22Rv1 (cell line): ENCODE measurements at regions not wholly inside any gene's neighbourhood (a gene's known extent, or its start where the extent isn't known, plus 50 kb on each side); places are given as distances from the start of the nearest gene placed in this dataset.

Experiments used
- ZFX ChIP-seq: fragments of 450-650 bp; IDR thresholded peaks from 2 replicates; pipeline ENCODE4 v1.6.1; 2017; ENCODE audit warnings: antibody characterized with exemption, borderline replicate concordance
- TF ChIP-seq, protein P1 (sequence below): fragments of 450-650 bp; IDR thresholded peaks from 2 replicates; pipeline ENCODE4 v1.5.1; 2017; ENCODE audit warnings: mild to moderate bottlenecking

DNA sequence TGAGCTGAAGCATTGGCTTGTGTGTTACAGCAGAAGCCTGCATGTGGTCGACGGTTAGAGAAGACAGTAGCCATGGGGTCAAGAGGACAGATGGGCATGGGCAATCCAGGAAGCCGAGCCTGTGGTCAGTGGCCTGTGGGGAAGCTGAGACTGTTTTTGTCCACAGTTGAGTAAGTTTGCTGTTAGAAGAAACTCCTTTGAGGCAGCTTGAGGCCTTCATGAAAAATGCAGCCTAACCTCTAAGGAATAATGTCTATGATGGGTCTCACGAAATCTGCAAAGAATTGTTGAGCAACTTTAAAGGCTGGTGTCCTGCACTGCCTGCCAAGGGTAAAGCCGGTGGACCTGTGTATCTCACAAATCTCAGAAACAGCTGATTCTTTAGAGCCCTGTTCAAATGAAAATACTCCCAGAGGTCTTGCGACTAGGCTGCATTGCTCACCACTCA is 322.4 kb downstream of the SETD4 start:
- TF ChIP-seq, protein P1, sequence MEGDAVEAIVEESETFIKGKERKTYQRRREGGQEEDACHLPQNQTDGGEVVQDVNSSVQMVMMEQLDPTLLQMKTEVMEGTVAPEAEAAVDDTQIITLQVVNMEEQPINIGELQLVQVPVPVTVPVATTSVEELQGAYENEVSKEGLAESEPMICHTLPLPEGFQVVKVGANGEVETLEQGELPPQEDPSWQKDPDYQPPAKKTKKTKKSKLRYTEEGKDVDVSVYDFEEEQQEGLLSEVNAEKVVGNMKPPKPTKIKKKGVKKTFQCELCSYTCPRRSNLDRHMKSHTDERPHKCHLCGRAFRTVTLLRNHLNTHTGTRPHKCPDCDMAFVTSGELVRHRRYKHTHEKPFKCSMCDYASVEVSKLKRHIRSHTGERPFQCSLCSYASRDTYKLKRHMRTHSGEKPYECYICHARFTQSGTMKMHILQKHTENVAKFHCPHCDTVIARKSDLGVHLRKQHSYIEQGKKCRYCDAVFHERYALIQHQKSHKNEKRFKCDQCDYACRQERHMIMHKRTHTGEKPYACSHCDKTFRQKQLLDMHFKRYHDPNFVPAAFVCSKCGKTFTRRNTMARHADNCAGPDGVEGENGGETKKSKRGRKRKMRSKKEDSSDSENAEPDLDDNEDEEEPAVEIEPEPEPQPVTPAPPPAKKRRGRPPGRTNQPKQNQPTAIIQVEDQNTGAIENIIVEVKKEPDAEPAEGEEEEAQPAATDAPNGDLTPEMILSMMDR: no peak
- TF ChIP-seq ZFX: no peak
